HG03460 (cell line): ENCODE measurements at regions not wholly inside any gene's neighbourhood (a gene's known extent, or its start where the extent isn't known, plus 50 kb on each side); places are given as distances from the start of the nearest gene placed in this dataset.
A peak's percentile ranks its signal among the peaks of the same experiment; 100 is the strongest.

Source experiments
- ATAC-seq: cut with Tn5 transposase; IDR thresholded peaks from one replicate; pipeline ENCODE4 v1.9.1; 2021; ENCODE audit not compliant: unreplicated experiment

DNA sequence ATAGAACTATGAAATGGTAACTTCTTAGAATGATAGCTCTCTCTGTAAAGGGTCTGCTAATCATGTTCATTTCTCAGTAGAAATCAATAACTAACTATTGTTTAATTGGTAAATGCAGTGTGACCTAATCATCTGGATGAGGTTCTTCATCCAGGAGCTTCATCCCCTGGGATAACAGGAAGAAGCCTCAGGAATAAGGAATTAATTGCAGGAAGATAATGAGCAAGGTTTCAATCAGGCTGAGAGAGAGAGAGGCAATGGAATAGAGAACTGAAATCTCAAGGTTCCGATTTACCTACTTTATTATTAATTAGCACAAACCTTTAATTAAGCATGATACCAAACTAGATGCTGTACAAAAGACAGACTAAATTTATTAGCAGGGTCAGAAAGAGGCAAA is 499.7 kb downstream of the MAT2B start:
- no peak for ATAC-seq

DNA sequence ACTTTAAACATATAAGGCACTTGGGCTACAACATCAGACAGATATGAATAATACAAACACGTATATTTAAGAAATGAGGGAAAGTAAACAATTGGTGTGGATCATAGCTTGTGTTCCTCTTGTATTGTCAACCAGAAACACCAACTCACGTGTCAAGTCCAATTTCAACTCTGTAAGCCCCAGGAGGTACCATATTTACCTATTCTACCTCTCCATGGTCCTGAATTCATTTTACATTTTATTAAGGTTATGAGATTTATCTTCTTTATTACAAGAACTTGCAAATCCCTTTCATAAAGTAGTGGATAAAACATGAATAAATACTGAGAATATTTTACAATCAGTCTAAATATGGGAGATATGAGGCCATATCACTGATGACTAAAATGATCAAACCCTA is 501.6 kb downstream of the MAT2B start:
- ATAC-seq: no peak

DNA sequence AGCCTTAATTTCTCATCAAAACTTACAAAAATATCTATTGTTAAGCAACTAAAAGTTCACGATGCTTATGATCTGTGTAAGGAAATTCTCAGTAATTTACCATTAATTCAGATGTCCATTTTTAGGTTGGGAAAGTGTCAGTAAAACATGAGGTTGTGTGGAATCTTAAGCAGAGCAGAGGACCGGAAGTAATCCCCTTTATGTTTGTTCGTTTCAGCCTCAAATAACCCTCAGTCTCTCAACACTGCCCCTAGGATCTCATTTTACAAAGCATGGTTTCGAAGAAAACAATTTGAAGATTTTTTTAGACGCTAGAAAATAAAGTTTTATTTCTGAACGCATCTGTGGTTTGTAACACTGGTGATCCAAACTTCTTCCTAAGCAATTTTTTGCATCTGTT is 504.2 kb downstream of the MAT2B start:
- ATAC-seq: no peak

DNA sequence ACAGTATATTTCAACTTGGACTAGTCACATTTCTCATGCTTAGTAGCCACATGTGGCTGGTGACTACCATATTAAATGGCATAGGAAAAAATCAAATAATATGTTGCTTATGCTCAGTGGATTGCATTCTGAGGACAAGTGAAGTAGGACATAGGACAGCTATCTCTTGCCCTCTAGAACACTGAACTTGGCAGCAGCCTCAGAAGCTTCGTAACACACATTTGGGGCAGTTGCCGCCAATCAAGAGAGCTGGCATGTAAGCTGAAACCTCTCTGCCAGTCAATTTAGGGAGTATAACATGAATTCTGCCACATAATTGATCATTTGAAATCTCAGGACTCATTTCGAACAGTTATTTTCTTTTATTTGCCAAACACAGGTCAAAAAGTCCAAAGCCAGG is 505.5 kb downstream of the MAT2B start:
- no peak for ATAC-seq

DNA sequence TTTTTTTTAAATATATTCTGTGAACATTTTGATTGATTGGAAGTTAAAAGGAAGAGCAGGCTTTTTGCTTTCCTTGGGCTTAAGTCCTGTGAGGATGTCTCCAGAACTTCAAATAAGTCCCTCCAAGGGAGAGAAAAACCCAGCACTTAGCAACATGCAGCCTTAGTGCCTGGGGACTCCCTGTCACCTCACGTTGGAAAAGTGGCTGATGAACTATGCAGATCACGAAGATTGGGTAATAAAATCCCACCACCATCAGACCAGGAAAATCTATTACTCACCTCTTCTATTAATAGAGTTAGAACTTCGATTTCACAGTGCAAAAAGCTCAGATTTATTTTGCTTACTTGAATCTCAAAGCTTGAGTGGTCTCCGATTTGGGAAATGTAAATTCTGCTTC is 507.0 kb downstream of the MAT2B start:
- no peak for ATAC-seq

DNA sequence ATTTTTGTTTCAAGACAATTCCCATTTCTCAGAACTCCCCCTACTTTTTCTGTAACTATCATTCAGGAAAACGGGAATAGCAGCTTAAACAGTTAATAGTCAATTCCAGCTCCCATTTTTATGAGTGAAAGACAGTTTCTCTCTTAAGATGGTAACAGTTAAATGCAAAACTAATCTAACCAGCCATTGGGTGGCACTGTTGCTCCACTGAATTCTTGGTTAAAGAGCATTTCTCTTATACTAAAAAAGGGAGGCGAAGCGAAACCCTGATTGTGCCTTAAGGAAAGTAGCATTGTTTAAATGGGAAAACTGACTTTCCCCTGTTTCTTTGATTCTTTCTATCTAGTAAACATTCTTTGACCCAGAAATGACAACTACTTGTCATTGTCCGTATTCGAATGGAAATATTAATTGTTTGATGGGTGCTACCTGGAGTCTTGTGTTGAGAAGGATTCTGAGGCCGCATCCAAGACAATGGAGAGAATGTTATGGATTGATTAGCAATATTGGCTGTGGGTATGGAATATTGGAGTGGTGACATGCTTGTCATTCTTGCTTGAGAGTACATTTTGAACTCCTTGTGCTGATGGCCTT is 507.8 kb downstream of the MAT2B start:
- ATAC-seq: peak; percentile 83

DNA sequence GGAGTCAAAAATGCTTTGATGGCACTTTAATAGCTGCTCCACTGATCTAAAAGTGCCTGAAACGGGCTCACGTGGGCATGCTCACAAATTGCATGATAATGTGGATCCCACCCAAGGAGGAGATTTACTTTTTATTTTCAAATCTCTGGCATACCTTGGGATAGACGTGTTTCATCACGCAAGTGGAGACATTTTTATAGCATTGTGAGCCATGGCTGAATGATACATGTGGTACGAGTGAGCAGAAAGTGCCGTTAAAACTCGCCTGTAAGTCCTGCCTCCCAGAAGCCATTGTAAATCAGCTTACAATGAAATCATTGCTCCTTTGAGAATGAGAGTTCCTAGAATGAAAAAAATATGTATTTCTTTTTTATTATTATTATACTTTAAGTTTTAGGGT is 514.7 kb downstream of the MAT2B start:
- no peak for ATAC-seq

DNA sequence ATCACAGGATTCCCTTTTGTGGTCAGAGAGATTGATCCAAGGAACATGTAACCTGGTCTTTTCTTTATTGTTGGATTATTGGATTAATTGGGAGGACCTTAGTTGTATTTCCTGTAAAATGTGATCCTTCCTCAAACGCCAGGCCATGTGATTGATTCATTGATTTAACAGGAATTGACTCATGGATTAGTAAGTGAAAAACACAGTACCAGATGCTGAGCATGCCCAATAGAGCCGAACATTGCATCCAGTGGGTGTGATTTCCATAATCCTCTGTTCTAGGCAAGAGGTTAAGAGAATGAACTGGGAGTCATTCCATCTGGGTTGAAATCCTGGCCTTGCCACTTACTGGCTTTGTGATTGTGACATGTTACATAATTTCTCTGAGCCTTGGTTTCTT is 522.3 kb downstream of the MAT2B start:
- no peak for ATAC-seq

DNA sequence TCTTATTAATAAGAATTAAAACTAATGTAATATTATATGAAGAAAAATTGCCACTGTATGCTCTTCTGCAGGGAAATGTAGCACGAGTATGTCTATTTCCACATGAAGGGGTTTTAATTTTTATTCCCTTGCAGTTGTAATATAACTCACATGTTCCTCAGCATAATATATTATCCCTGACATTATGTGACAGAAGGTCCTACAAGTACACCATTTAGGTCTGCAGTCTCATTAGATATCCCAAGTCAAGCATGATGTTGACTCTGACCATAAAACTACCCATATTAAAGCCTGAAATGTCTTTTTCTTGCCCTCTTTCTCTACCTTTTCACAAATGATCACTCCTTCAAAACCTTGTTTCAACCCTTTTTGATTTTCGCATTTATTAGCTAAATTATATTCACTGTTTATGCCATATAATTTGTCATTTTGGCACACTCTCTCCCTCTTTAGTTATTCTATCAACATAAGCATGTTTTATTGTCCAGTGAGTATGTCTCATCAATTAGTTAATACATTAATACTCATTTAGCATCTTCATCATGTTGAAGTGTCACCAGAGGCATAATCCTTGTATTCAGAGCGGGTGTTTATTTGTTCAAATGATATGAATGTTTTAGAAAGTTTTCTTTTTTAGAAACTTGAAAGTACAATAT is 532.8 kb downstream of the MAT2B start:
- no peak for ATAC-seq

DNA sequence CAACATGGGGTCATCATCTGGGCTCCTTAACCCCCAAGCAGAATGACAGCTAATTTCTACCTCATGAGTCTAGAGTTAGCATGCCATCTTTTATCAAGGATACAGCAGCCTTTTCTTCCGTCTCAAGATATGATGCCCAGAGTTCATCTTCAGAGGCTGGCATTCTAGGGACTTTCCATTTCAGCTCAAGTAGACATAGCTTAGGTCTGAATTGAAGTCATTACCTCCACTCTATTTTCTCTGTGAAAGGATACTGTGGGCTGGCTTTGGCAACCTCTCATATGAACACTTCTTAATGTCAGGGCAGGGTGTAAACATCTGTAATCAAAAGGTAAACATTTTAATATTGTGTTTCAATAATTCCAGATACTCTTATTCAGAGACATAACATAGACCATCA is 535.7 kb downstream of the MAT2B start:
- no peak for ATAC-seq

DNA sequence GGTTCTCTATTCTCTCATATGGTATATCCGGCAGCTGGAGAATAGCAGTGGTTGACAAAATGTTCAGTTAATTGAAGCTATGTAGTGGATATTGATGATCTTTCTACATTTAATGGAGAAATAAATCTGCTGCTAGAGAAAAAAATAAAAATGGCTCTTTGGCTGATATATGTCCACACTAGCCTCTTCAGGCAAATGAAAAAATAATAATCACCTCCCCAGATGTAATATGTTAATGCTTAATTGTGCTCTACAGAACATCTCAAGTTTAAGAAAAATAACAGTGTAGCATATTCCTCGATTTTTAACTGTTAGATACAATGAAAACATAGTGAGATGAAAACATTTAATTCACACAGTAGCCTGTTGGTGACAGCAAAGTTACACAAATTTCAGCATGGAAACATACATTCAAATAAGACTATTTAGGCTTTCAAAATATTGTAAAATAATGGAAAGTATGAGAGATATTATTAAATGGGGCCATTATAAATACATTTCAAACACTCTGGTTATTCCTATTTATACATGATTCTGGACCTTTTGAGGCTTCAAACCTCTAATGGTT is 543.0 kb downstream of the MAT2B start:
- no peak for ATAC-seq

DNA sequence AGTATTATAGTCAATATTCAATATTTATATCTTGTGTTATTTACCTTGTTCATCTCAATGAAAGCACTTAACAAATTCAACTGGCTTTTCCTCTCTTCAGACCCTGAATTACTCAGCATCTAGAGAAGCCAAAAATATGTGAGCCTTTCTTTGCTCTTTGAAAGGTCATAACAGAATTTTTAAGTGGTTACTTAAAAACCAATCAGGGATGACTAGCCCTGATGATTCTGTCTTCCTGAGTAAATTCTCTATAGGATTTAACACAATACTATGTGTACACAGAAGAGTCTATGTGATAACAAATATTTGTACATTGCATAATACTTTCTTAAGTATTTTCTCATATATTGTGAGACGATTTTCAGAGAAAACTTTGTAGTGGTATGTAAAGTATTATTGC is 546.3 kb downstream of the MAT2B start:
- no peak for ATAC-seq

DNA sequence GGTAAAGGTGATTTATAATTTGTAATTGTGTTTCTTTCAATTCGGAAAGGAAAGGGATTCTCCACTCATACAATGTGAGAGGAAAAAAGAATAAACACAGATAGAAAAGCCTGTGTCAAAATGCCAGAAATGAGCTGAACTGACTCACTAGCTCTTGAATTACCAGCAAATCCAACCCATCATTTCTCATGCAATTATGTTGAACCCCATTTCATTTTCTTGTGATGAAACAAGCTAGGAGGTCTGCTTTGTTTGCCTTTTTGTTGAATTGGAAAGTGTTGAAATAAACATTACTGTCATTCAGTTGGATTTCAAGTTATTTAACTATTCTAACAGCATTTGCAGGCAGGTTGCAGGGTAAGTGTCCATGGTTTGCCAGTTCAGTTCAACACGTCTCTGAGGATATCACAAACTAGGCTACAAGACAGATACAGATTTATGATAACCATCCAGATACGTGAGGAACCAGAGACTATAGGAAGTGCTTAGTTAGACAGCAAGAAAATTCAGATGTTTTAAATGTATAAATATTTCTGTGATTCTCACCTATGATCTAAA is 547.2 kb downstream of the MAT2B start:
- ATAC-seq: no peak

DNA sequence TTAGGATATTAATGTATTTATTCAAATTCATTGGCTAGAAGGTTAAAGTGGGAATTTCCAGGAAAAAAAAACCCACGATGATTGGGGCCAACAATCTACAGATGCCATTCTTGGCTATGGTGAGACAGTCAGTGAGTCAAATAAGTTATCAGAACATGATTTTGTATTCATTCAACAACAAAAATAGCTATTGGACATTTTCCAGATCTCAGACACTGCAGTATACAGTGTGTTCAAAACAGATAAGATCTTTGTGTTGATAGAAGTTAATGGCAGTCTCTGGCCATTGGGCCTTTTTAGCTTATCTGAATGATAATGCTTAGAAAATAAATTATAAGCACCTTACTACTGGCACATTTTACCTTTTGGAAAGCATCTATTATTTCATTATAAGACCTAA is 547.7 kb downstream of the MAT2B start:
- ATAC-seq: no peak

DNA sequence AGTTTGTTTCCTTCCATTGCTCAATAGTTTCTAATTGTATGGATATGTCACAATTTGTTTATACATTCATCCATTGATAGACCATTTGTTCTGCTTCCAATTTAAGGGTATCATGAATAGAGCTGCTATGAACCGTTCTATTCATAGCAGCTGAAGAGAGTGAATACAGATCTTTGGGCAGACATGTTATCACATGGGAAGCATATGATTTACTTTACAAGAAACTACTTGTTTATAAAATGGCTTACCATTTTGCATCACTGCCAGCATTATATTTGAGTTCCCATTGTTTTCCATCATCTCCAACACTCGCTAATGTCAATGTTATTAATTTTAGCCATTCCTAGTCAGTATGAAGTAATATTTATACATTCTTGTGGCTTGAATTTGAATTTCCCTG is 549.0 kb downstream of the MAT2B start:
- no peak for ATAC-seq

DNA sequence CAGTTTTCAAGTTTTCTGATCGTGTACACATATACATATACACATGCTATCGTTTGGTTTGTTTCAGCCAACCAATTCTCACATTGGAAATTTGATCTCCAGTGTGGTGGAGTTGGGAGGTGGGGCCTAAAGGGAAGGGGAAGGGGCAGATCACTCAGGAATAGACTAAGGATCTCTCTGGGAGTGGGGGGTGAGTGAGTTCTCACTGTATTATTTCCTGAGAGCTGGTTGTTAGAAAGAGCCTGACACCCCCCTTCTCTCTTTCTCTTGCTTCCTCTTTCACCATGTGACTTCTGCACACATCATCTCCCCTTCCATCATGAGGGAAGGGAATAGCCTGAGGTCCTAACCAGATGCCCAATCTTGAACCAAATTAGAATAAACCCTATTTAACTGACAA is 551.7 kb downstream of the MAT2B start:
- no peak for ATAC-seq

DNA sequence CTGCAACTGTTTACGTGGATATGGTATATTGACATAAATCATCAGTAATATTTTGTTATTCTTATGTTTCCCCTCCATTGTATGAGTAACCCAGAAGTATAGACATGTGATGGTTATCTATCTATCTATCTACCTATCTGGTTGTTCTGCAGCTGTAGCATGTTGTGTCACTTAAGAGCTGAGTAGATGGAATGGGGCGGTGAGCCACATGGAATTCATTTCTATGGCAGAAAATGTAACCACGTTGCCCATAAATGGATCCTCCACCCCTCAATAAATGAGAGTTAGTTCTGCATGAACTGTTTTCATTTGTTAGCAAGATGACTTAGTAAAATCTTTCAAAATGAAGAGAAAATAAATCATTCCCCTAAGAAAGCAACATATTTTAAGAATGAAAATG is 553.2 kb downstream of the MAT2B start:
- no peak for ATAC-seq

DNA sequence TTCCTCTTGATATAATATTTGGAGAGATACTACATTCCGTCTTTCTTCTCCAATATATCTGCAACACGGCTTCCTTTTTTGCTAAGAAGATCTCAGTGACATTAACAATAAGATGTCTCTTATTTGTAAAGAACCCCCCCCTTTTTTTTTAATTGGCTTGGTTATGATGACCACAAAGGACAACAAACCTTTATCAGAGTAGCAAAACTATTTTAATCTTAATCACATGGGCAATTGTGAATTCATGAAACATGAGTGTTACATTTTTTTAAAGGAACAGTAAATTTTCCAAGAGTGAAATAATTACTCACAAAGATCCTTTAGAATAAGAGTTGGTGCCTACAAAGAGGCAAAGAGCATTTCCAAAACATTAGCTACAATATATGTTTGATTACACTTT is 554.1 kb downstream of the MAT2B start:
- ATAC-seq: no peak

DNA sequence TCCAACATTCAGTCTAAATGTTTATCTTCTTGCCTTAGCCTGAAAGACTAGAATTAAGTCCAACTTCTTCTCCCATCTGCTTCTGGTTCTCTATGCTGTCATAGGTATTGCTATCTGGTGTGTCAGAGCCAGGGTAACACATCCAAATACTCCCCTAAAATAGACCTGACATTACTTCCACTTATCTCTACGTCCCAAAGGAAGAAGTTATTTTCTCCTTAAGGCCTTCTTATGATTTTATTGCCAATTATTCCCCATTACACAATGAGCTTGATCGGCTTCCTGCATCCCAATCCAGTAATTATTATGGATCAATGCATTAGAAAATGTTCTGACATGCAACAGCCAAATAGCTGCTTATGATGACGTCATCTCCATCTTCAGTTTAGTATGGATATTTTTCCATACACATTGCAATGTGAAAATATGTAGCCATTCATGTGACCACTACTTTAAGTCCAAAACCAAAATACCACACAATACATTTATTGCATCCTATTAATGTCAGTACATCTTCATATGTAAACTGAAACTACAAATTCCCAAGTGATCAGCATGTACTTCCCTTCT is 555.5 kb downstream of the MAT2B start:
- ATAC-seq: no peak

DNA sequence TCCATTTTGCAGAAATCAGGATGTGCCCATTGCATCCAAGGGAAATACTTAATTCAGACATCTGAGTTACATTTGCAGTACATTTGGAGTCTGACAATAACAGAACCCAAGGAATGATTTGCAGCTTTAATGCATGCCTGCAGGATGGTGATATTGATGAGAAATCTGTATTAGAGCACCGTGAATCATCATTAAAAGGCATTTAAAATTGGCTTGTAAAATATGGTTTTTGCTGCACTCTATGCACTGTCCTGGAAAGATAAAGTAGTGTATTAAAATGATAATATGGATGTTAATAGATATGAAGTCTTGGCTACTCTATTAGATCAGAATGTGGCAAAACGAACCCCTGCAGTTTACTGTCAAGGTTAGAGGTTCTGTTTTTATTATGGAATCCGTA is 556.9 kb downstream of the MAT2B start:
- ATAC-seq: no peak

DNA sequence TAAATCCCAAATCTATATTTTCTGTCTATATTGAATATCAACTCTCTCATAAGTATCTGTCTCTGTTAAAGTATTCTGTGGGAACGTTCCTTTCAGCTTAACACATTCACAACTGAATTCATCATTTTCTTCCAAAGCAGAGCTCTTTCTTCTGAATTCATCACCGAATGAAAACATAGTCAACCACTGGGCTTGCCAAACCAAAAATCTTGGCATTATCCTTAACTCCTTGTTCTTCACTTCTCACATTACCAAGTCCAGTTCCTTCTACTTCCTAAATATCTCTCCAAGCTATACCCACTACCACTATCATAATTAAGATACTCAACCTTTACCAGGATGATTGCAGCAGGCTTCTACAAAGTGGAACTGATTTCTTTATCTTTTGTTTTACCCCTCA is 559.8 kb downstream of the MAT2B start:
- no peak for ATAC-seq

DNA sequence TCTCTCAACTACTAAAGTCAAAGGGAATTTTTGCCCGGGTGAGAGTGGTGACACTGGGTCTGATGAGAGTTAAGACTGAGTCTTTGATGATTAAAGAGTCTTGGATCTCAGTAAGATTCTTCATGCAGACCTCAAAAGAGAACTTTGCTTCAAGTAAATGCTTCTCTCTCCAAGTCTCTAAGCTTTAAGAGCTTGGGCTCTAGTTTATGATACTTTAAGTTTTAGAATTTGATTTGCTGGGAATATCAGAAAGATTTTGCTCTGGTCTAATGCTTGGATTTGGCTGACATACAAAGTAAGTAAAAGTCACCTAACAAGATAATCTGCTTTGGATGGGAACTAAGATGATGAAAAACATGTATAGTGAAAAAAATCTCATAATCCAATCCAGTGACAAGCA is 566.3 kb downstream of the MAT2B start:
- ATAC-seq: no peak
